ENCODE measurements at regions not wholly inside any gene's neighbourhood (a gene's known extent, or its start where the extent isn't known, plus 50 kb on each side); places are given as distances from the start of the nearest gene placed in this dataset.

GRCh38 chr1:195197116-195197515 is 1411.1 kb downstream of the KCNT2 start:
- ATAC-seq (ENCODE audit: low read depth) = no peak
- no peaks in the 10 kb centered on the region for H3K4me1 ChIP-seq (ENCODE audit: insufficient read depth, poor library complexity, severe bottlenecking)
- DNase-seq (ENCODE audit: low spot score) = no peak
- no peak overlapping the region for H3K27ac ChIP-seq (ENCODE audit: poor library complexity, severe bottlenecking)
- H3K4me3 ChIP-seq (ENCODE audit: severe bottlenecking) = no peak overlapping the region
- TF ChIP-seq CTCF (IDR thresholded peaks at IDR 0.05; ENCODE audit: poor library complexity, severe bottlenecking) = no peak
- no peaks in the 10 kb centered on the region for H3K27me3 ChIP-seq (ENCODE audit: insufficient read depth, poor library complexity, severe bottlenecking)
- no peaks in the 10 kb centered on the region for H3K9me3 ChIP-seq (ENCODE audit: severe bottlenecking)
- no peaks in the 10 kb centered on the region for H3K36me3 ChIP-seq (ENCODE audit: low read depth)

- TF ChIP-seq CTCF (IDR thresholded peaks at IDR 0.05; ENCODE audit: poor library complexity, severe bottlenecking) = no peak
- Histone ChIP-seq H3K9me3 (ENCODE audit: severe bottlenecking) (no peaks in the 10 kb centered on the region), H3K4me1 (ENCODE audit: insufficient read depth, poor library complexity, severe bottlenecking) (no peaks in the 10 kb centered on the region), H3K27me3 (ENCODE audit: insufficient read depth, poor library complexity, severe bottlenecking) (no peaks in the 10 kb centered on the region), H3K4me3 (ENCODE audit: severe bottlenecking) (no peak overlapping the region), H3K27ac (ENCODE audit: poor library complexity, severe bottlenecking) (no peak overlapping the region), H3K36me3 (ENCODE audit: low read depth) (no peaks in the 10 kb centered on the region)
- ATAC-seq (ENCODE audit: low read depth) (no peak), DNase-seq (ENCODE audit: low spot score) (no peak)
Observed at GRCh38 chr1:195195423-195196057, 1412.7 kb downstream of the KCNT2 start.

- TF ChIP-seq CTCF (IDR thresholded peaks at IDR 0.05; ENCODE audit: poor library complexity, severe bottlenecking) = no peak
- Histone ChIP-seq H3K4me1 (ENCODE audit: insufficient read depth, poor library complexity, severe bottlenecking) (no peaks in the 10 kb centered on the region), H3K9me3 (ENCODE audit: severe bottlenecking) (no peaks in the 10 kb centered on the region), H3K36me3 (ENCODE audit: low read depth) (no peaks in the 10 kb centered on the region), H3K4me3 (ENCODE audit: severe bottlenecking) (no peak overlapping the region), H3K27me3 (ENCODE audit: insufficient read depth, poor library complexity, severe bottlenecking) (no peaks in the 10 kb centered on the region), H3K27ac (ENCODE audit: poor library complexity, severe bottlenecking) (no peak overlapping the region)
- no peak for ATAC-seq (ENCODE audit: low read depth)
- no peak for DNase-seq (ENCODE audit: low spot score)
Observed at GRCh38 chr1:195193134-195193533, 1415.1 kb downstream of the KCNT2 start.

- no peaks in the 10 kb centered on the region for H3K27me3 ChIP-seq (ENCODE audit: insufficient read depth, poor library complexity, severe bottlenecking)
- H3K9me3 ChIP-seq (ENCODE audit: severe bottlenecking) = no peaks in the 10 kb centered on the region
- no peak for ATAC-seq (ENCODE audit: low read depth)
- TF ChIP-seq CTCF (IDR thresholded peaks at IDR 0.05; ENCODE audit: poor library complexity, severe bottlenecking) = no peak
- no peak overlapping the region for H3K27ac ChIP-seq (ENCODE audit: poor library complexity, severe bottlenecking)
- no peak overlapping the region for H3K4me3 ChIP-seq (ENCODE audit: severe bottlenecking)
- no peaks in the 10 kb centered on the region for H3K4me1 ChIP-seq (ENCODE audit: insufficient read depth, poor library complexity, severe bottlenecking)
- DNase-seq (ENCODE audit: low spot score) = no peak
- no peaks in the 10 kb centered on the region for H3K36me3 ChIP-seq (ENCODE audit: low read depth)
Observed at GRCh38 chr1:195188821-195189220, 1419.4 kb downstream of the KCNT2 start.

- ATAC-seq (ENCODE audit: low read depth) = no peak
- no peak for TF ChIP-seq CTCF (IDR thresholded peaks at IDR 0.05; ENCODE audit: poor library complexity, severe bottlenecking)
Observed at GRCh38 chr1:195186544-195186943, 1421.7 kb downstream of the KCNT2 start.

More at GRCh38 chr1:195186544-195186943, 1421.7 kb downstream of the KCNT2 start:
- Histone ChIP-seq H3K4me3 (ENCODE audit: severe bottlenecking) (no peak overlapping the region), H3K4me1 (ENCODE audit: insufficient read depth, poor library complexity, severe bottlenecking) (no peaks in the 10 kb centered on the region), H3K9me3 (ENCODE audit: severe bottlenecking) (no peaks in the 10 kb centered on the region), H3K27ac (ENCODE audit: poor library complexity, severe bottlenecking) (no peak overlapping the region), H3K36me3 (ENCODE audit: low read depth) (no peaks in the 10 kb centered on the region), H3K27me3 (ENCODE audit: insufficient read depth, poor library complexity, severe bottlenecking) (no peaks in the 10 kb centered on the region)
- DNase-seq (ENCODE audit: low spot score) = no peak

All from RWPE2 (cell line).